Fibroblast of the aortic adventitia (primary cell): ENCODE measurements at regions not wholly inside any gene's neighbourhood (a gene's known extent, or its start where the extent isn't known, plus 50 kb on each side); places are given as distances from the start of the nearest gene placed in this dataset.

Experiments used
- DNase-seq: peaks from one replicate; pipeline ENCODE4 v3.0.0-alpha.2; 2010; ENCODE audit warnings: low read depth
- H3K4me3 ChIP-seq: 2 replicates; pipeline ENCODE4 v1.5.1; 2011; ENCODE audit warnings: low read depth, mild to moderate bottlenecking, control low read depth, low read length, moderate library complexity
- TF ChIP-seq, protein P1 (sequence below): IDR thresholded peaks from 2 replicates; pipeline ENCODE4 v1.5.1; 2011; ENCODE audit warnings: mild to moderate bottlenecking, low read length, control low read depth, inconsistent platforms; ENCODE audit not compliant: insufficient read depth

- TF ChIP-seq, protein P1, sequence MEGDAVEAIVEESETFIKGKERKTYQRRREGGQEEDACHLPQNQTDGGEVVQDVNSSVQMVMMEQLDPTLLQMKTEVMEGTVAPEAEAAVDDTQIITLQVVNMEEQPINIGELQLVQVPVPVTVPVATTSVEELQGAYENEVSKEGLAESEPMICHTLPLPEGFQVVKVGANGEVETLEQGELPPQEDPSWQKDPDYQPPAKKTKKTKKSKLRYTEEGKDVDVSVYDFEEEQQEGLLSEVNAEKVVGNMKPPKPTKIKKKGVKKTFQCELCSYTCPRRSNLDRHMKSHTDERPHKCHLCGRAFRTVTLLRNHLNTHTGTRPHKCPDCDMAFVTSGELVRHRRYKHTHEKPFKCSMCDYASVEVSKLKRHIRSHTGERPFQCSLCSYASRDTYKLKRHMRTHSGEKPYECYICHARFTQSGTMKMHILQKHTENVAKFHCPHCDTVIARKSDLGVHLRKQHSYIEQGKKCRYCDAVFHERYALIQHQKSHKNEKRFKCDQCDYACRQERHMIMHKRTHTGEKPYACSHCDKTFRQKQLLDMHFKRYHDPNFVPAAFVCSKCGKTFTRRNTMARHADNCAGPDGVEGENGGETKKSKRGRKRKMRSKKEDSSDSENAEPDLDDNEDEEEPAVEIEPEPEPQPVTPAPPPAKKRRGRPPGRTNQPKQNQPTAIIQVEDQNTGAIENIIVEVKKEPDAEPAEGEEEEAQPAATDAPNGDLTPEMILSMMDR: no peak
- no peak overlapping the region for H3K4me3 ChIP-seq
- DNase-seq: no peak
Observed at GRCh38 chr18:41545091-41545888, 409.7 kb upstream of the PIK3C3 start.

- H3K4me3 ChIP-seq: no peak overlapping the region
- no peak for DNase-seq
- TF ChIP-seq, protein P1: no peak
Observed at GRCh38 chr18:41543815-41544214, 411.2 kb upstream of the PIK3C3 start.

DNA sequence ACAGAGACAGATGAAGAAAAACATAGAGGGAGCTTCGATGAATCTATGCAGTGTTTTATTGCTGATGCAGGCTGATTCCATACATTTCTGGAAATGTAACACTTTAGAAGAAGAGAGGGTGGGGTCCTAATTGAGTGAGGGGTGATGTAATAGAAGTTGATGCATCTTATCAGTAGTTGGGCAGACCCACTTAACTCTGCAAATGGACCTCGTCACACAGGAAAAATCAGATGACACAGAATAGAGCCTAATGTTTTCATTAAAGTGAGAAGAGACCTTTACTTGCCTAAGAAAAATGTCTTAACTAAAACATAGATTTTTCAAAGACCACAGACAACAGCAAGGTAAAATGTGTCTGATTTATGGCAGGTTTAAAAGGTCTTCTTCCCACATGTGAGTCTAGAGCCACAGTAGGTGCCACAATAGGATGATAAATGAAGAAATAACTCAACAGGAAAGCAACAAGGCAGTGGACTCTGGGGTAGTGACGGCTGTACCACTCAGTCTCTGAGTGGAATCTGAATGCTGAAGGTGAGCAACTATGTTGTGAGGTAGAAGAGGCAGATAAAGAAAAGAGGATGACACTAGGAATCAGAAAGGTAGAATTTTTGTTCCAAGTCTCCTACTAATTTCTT is 414.7 kb upstream of the PIK3C3 start:
- H3K4me3 ChIP-seq: no peak overlapping the region
- no peak for DNase-seq
- TF ChIP-seq, protein P1: no peak

- no peak for DNase-seq
- no peak overlapping the region for H3K4me3 ChIP-seq
- TF ChIP-seq, protein P1: no peak
Observed at GRCh38 chr18:41538751-41539150, 416.3 kb upstream of the PIK3C3 start.

DNA sequence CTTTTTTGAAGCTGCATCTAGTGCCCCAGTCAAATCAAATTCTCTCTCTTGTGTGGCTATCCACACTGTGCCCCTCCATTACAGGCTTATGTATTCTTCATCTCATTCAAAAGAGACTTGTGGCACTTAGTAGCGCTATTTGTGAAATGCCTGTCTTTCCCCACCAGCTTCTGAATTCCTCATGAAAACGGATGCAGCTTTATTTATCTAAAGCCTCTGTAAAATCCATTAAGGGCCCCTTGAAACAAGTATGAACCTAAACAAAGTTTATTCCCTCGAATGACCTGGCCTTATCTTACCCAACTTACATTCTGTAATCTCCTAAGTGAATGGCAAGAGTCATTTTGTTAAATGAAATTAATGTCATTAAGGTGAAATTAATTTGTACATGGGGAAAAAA is 417.4 kb upstream of the PIK3C3 start:
- TF ChIP-seq, protein P1: no peak
- DNase-seq: no peak
- H3K4me3 ChIP-seq: no peak overlapping the region

DNA sequence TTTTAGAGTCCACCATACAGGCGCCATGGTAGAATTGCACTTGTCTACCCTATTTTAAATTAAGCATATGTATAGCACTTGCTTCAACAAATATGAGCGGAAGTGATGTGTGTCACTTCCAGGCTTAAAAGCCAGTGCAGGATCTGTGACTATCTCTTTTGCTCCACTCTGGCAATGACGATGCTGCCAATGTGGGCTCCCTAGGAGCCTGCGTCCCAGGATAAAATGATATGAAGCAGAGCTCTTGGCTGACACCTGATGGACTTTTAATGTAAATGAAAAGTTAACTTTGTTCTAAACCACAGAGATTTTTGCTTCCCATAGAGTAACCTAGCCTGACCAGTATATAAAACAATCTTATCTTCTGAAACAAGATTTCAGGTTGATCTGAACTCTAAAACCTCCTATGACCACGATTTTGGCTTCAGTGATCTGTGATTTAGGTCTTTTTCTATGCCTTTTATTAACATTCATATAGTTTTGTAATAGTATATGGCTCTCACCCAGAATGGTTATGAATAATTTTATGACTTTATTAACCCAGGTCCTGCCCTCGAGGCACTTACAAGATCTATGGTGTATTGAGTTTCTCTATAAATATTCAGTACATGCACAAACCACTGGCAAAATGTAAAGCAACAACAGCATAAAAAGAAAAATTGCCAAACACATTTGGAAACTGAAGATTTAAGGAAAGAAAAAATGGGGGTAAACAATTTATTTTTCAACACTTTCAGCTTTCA is 422.5 kb upstream of the PIK3C3 start:
- TF ChIP-seq, protein P1: no peak
- H3K4me3 ChIP-seq: no peak overlapping the region
- no peak for DNase-seq
